K562 (cell line): ENCODE measurements at regions not wholly inside any gene's neighbourhood (a gene's known extent, or its start where the extent isn't known, plus 50 kb on each side); places are given as distances from the start of the nearest gene placed in this dataset.
"Not testable (repeated sequence)": the region's sequence is repeated elsewhere in the genome, so short reads cannot be mapped to it uniquely, and the experiment has no call there.

ENCODE experiments used
- ATAC-seq: fragments of 200-7000 bp; cut with Tn5 transposase; 3 replicates; pipeline ENCODE4 v1.9.1; 2020; ENCODE audit warnings: moderate library complexity
- BruUV-seq: library from RNA; stranded (reverse); fragments of 400-500 nt; replicated peaks from 2 replicates; lab custom pipeline; 2021; lab: Mats Ljungman, UMichigan
- CTCF ChIA-PET: fragments of 300-600 bp; formaldehyde crosslinking; extraction: SDS; loops from one replicate; lab custom pipeline; 2021; ENCODE audit warnings: low intra/inter-chr PET ratio; lab: Yijun Ruan, JAX
- POLR2A ChIA-PET: fragments of 300-600, 350-650 bp; sonication (Branson Sonifier 250); formaldehyde crosslinking; extraction: SDS; loops from one replicate; lab custom pipeline; 2021; ENCODE audit warnings: antibody characterized with exemption, inconsistent platforms; lab: Yijun Ruan, JAX
- DNase-seq, 4 experiments: peaks; one replicate each; pipeline versions ENCODE4 v3.0.0 to v3.0.0-alpha.2; 2011 to 2018; ENCODE audit warnings: low spot score in 3 of 4, mixed read lengths in 3 of 4; ENCODE audit errors: extremely low read depth in 1 of 4
- FAIRE-seq: peaks from 2 replicates; lab custom pipeline; 2011; peaks lifted over from hg19 to GRCh38; lab: Jason Lieb, UNC
- H2AFZ ChIP-seq: 2 replicates; pipeline ENCODE4 v1.6.0; 2011; ENCODE audit warnings: low read depth, low read length, control low read depth, inconsistent platforms
- H3K27ac ChIP-seq: fragments of 200-600 bp; 3 replicates; pipeline ENCODE4 v1.8.0; 2011; ENCODE audit warnings: low read depth, mild to moderate bottlenecking, control low read depth, inconsistent platforms, low read length, moderate library complexity, mixed read lengths; ENCODE audit errors: extremely low read depth
- H3K27me3 ChIP-seq, 2 experiments: fragments of 300-600 bp in 1 of 2; 2 replicates in 1 of 2; 3 replicates in 1 of 2; pipeline versions ENCODE4 v1.6.0 to v1.8.0; 2011; ENCODE audit warnings: inconsistent platforms in 2 of 2, low read length in 2 of 2, mild to moderate bottlenecking in 1 of 2, mixed read lengths in 1 of 2, moderate library complexity in 1 of 2; ENCODE audit not compliant: control insufficient read depth in 2 of 2, insufficient read depth in 2 of 2
- H3K36me3 ChIP-seq: fragments of 300-600 bp; 3 replicates; pipeline ENCODE4 v1.8.0; 2011; ENCODE audit warnings: mild to moderate bottlenecking, low read length, inconsistent platforms; ENCODE audit not compliant: control insufficient read depth, insufficient read depth
- H3K4me1 ChIP-seq, 2 experiments: fragments of 200-600 bp in 1 of 2; replicated peaks in 1 of 2; 2 replicates in 1 of 2; 3 replicates in 1 of 2; pipeline versions ENCODE4 v1.5.1 to v1.8.0; 2011; ENCODE audit warnings: inconsistent platforms in 2 of 2, low read length in 2 of 2, mild to moderate bottlenecking in 1 of 2, mixed read lengths in 1 of 2, moderate library complexity in 1 of 2; ENCODE audit not compliant: control insufficient read depth in 2 of 2, insufficient read depth in 2 of 2
- H3K4me2 ChIP-seq: 2 replicates; pipeline ENCODE4 v1.6.1; 2011; ENCODE audit warnings: low read length, control low read depth, inconsistent platforms, mixed read lengths; ENCODE audit not compliant: insufficient read depth
- H3K4me3 ChIP-seq: fragments of 200-600 bp; sonication (generic), shearing (Covaris generic); 2 replicates; pipeline ENCODE4 v1.5.1; 2016; ENCODE audit warnings: control low read depth, inconsistent platforms
- H3K79me2 ChIP-seq: fragments of 200-600 bp; 3 replicates; pipeline ENCODE4 v1.8.0; 2011; ENCODE audit warnings: low read length, inconsistent platforms; ENCODE audit not compliant: control insufficient read depth, insufficient read depth
- H3K9ac ChIP-seq, 2 experiments: 2 replicates each; pipeline versions ENCODE4 v1.6.0 to v1.6.1; 2011; ENCODE audit warnings: low read depth in 2 of 2, low read length in 2 of 2, control low read depth in 1 of 2, inconsistent platforms in 1 of 2, mild to moderate bottlenecking in 1 of 2, mixed read lengths in 1 of 2; ENCODE audit not compliant: insufficient read depth in 1 of 2
- H3K9me1 ChIP-seq: one replicate; pipeline ENCODE4 v1.6.0; 2011; ENCODE audit warnings: inconsistent platforms, mild to moderate bottlenecking, low read length, moderate library complexity; ENCODE audit not compliant: control insufficient read depth, insufficient read depth
- H3K9me3 ChIP-seq: replicated peaks from 2 replicates; pipeline ENCODE4 v1.5.1; 2011; ENCODE audit warnings: low read depth, low read length, inconsistent platforms; ENCODE audit not compliant: control insufficient read depth, insufficient read depth
- H4K20me1 ChIP-seq: replicated peaks from 2 replicates; pipeline ENCODE4 v1.6.1; 2011; ENCODE audit warnings: low read length, inconsistent platforms, mixed read lengths; ENCODE audit not compliant: control insufficient read depth, insufficient read depth
- ZNF639 ChIP-seq, 2 experiments: fragments of 200-800 bp in 1 of 2; sonication (Bioruptor generic) in 1 of 2; sonication (generic) in 1 of 2; formaldehyde crosslinking in 1 of 2; IDR thresholded peaks in 1 of 2; conservative IDR thresholded peaks in 1 of 2; 2 replicates each; pipeline versions ENCODE4 v1.5.0 to v1.6.1; 2016 to 2020; ENCODE audit warnings: missing compliant biosample characterization in 1 of 2, missing genetic modification characterization in 1 of 2, missing genetic modification reagents in 1 of 2
- WGBS: fragments of 100-300 bp; shearing (Covaris generic); methylation state at CpG from one replicate; pipeline ENCODE4 v1.1.6; 2016; ENCODE audit warnings: low coverage, mixed read lengths; ENCODE audit not compliant: insufficient coverage; ENCODE audit errors: missing lambda C conversion rate; 5-methylcytosine and 5-hydroxymethylcytosine counted together
- in situ Hi-C: fragments of 300-500 bp; cut with MboI; formaldehyde crosslinking; loops from 4 replicates; pipeline ENCODE4 v1.15.0; 2018; ENCODE audit warnings: inconsistent platforms, mixed read lengths
- intact Hi-C: fragments of 100-400 bp; cut with micrococcal nuclease; formaldehyde crosslinking; loops from 2 replicates; pipeline ENCODE4 v1.14.2; 2022
- TF ChIP-seq, protein P1 (sequence below): fragments of 250-450 bp; sonication (Bioruptor Pico); IDR thresholded peaks from 2 replicates; pipeline ENCODE4 v1.4.0; 2020; ENCODE audit warnings: mild to moderate bottlenecking, moderate library complexity, borderline replicate concordance

DNA sequence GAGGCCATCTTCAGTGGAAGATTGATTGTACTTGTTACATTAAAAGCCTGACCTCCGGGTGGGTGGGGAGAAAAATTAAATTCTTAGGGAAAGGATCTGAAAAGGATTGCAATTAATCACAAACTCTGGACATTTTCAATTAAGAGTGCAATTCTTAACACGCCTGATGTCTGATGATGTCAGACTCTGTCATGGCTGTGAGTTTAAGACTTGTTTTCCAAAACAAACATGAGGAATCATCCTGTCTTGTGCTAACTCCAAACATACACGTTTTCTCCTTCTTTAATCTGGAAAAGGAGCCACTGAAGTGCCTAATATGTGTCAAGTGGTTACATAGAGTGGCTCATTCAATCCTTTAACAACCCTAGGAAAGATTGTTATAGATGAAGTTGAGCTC, 60.4 kb upstream of the SMIM23 start (continued):
- no peak for TF ChIP-seq ZNF639 (CRISPR knock-in tag; conservative IDR thresholded peaks at IDR 0.05 in 1 of 2, IDR thresholded peaks at IDR 0.05 in 1 of 2)
- TF ChIP-seq, protein P1, sequence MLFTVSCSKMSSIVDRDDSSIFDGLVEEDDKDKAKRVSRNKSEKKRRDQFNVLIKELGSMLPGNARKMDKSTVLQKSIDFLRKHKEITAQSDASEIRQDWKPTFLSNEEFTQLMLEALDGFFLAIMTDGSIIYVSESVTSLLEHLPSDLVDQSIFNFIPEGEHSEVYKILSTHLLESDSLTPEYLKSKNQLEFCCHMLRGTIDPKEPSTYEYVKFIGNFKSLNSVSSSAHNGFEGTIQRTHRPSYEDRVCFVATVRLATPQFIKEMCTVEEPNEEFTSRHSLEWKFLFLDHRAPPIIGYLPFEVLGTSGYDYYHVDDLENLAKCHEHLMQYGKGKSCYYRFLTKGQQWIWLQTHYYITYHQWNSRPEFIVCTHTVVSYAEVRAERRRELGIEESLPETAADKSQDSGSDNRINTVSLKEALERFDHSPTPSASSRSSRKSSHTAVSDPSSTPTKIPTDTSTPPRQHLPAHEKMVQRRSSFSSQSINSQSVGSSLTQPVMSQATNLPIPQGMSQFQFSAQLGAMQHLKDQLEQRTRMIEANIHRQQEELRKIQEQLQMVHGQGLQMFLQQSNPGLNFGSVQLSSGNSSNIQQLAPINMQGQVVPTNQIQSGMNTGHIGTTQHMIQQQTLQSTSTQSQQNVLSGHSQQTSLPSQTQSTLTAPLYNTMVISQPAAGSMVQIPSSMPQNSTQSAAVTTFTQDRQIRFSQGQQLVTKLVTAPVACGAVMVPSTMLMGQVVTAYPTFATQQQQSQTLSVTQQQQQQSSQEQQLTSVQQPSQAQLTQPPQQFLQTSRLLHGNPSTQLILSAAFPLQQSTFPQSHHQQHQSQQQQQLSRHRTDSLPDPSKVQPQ (CRISPR knock-in tag) = no peak

DNA sequence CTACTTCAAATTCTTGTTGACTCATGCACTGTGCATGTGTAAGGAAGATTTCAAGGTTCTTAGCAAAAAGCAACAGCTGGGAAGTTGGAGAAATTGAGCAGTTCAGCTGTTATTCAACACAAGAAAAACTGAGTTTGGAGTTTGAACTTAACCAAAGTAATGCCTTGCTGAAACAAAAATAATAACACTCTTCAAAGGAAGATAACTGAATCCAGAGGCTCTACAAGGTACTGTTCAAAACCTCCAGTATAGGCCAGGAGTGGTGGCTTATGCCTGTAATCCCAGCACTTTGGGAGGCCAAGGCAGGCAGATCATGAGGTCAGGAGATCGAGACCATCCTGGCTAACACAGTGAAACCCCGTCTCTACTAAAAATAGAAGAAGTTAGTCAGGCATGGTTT, 58.8 kb upstream of the SMIM23 start:
- H3K27ac ChIP-seq, H2AFZ ChIP-seq, ATAC-seq, CTCF ChIA-PET, DNase-seq, H4K20me1 ChIP-seq, intact Hi-C loops, H3K4me2 ChIP-seq, H3K79me2 ChIP-seq, in situ Hi-C loops, BruUV-seq, H3K36me3 ChIP-seq, H3K4me3 ChIP-seq, POLR2A ChIA-PET, H3K9me3 ChIP-seq, H3K9ac ChIP-seq, H3K9me1 ChIP-seq, FAIRE-seq, H3K4me1 ChIP-seq, H3K27me3 ChIP-seq: not testable (repeated sequence)
- 0% methylated on average over 2 of the region's 2 CpGs for WGBS
